ENCODE measurements at regions not wholly inside any gene's neighbourhood (a gene's known extent, or its start where the extent isn't known, plus 50 kb on each side); places are given as distances from the start of the nearest gene placed in this dataset.
A peak's percentile ranks its signal among the peaks of the same experiment; 100 is the strongest.

DNA sequence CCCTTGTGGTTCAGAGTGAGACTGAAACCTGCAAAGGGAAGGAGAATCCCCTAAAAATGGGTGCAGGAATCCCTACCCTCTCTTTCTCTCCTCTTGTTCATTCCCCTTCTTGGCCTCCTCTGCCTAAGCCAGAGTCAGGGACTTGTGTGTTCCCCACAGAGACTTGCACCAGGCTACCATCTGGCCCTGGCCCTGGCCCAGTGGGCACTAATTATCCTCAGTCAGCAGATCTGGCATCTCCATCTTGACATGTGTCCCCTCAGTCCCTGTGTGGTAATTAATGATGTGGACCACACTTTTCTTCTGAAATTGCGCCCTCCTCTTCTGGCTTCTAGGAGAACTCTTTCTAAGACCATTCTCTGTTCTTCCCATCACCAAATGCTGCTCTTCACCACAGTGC lies 354.4 kb downstream of the SETD4 start:
- H3K9me3 ChIP-seq, result no peaks in the 10 kb centered on the region
- intact Hi-C loops (cut with DNase I), result no loop called here
- no peaks in the 10 kb centered on the region for H3K27me3 ChIP-seq
- no peak for TF ChIP-seq POLR2A (IDR thresholded peaks at IDR 0.05)
- TF ChIP-seq, protein P1, sequence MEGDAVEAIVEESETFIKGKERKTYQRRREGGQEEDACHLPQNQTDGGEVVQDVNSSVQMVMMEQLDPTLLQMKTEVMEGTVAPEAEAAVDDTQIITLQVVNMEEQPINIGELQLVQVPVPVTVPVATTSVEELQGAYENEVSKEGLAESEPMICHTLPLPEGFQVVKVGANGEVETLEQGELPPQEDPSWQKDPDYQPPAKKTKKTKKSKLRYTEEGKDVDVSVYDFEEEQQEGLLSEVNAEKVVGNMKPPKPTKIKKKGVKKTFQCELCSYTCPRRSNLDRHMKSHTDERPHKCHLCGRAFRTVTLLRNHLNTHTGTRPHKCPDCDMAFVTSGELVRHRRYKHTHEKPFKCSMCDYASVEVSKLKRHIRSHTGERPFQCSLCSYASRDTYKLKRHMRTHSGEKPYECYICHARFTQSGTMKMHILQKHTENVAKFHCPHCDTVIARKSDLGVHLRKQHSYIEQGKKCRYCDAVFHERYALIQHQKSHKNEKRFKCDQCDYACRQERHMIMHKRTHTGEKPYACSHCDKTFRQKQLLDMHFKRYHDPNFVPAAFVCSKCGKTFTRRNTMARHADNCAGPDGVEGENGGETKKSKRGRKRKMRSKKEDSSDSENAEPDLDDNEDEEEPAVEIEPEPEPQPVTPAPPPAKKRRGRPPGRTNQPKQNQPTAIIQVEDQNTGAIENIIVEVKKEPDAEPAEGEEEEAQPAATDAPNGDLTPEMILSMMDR (IDR thresholded peaks at IDR 0.05), result no peak
- no peaks in the 10 kb centered on the region for H3K36me3 ChIP-seq
- DNase-seq, result no peak
- H3K4me3 ChIP-seq (replicated peaks in 1 of 3), result no peak overlapping the region
- WGBS, 2 donors, result 95 to 100% methylated on average over 1 of the region's 1 CpG
- no peaks in the 10 kb centered on the region for H3K4me1 ChIP-seq
- no peak overlapping the region for H3K27ac ChIP-seq

DNA sequence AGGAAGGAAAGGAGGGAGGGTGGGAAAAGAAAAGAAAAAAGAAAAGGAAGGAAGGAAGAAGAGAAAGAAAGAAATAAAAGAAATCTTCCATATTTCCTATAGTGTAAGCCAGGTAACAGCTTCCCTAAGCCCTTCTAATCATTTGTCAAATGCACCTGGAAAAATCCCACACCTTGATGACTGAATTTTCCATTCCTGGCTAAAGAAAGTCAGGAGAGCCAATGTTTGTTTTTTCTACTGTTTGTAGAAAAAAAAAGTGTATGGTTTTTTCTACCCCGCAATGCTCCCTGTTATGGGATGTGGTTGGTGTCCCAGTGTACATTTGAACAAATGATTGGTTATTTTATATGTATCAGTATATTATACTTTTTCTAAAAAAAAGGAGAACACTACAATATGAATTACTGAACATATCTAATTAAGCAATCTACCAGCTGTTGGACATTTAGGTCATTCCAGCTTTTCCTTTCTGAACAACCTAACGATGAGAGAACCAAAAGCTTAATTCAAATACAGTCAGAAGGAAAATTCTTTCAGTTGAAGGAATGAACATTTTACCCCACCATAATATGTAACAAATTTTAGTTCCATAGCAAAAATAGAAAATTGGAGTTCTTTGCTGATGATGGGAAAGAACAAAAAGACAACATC lies 355.0 kb downstream of the SETD4 start:
- DNase-seq, result no peak
- intact Hi-C loops (cut with DNase I), result no loop called here
- Histone ChIP-seq H3K36me3 (no peaks in the 10 kb centered on the region), H3K4me3 (replicated peaks in 1 of 3) (no peak overlapping the region), H3K9me3 (no peaks in the 10 kb centered on the region), H3K27me3 (no peaks in the 10 kb centered on the region), H3K4me1 (no peaks in the 10 kb centered on the region), H3K27ac (no peak overlapping the region)
- TF ChIP-seq, protein P1 (IDR thresholded peaks at IDR 0.05), result no peak
- TF ChIP-seq POLR2A (IDR thresholded peaks at IDR 0.05), result no peak
- WGBS, 2 donors, result 94 to 95% methylated on average over 2 of the region's 2 CpGs

DNA sequence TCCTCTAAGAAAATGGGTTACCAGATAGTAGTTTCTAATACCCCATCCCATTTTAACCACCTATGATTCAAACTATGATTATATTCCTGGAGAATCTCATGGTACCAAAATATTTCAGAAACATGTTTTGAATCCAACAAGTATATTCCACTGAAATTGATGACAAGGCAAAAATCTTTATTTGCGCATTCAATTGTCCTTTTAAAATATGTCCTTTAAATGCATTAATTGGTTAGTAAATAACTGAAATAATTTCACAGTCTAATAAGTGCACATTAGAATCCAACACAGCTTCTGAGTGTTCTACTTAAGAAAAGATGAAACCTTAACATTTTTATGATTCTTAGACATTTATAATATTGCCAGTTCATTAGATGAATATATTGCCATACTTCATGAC lies 356.6 kb downstream of the SETD4 start:
- intact Hi-C loops (cut with DNase I), result no loop called here

DNA sequence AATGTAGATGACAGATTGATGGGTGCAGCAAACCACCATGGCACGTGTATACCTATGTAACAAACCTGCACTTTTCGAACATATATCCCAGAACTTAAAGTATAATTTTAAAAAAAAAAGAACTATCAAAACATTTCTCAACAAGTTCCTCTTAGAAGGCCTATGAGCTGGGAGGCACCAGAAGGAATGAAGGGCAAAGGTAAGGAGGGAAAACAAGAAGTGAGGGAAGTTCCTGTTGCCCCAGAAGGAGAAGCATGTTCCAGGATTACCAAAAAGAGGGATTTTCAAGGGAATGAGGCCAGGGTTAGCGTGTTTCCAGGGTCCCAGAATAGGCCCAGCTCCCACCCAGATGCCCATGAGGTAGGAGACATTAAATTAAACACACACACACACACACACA lies 361.0 kb downstream of the SETD4 start:
- H3K27me3 ChIP-seq, result no peaks in the 10 kb centered on the region
- peaks cover 30 to 47% of the 10 kb centered on the region in 2 donors for H3K4me1 ChIP-seq
- intact Hi-C loops (cut with DNase I), result no loop called here
- H3K36me3 ChIP-seq, result no peaks in the 10 kb centered on the region
- H3K9me3 ChIP-seq, result no peaks in the 10 kb centered on the region
- H3K4me3 ChIP-seq (replicated peaks in 1 of 3), result no peak overlapping the region
- no peak for DNase-seq
- WGBS, 2 donors, result 81 to 82% methylated on average over 3 of the region's 3 CpGs
- TF ChIP-seq, protein P1 (IDR thresholded peaks at IDR 0.05), result no peak
- no peak for TF ChIP-seq POLR2A (IDR thresholded peaks at IDR 0.05)
- H3K27ac ChIP-seq, result no peak overlapping the region

More for the DNA sequence above, 356.6 kb downstream of the SETD4 start:
- no peak overlapping the region for H3K4me3 ChIP-seq (replicated peaks in 1 of 3)
- H3K36me3 ChIP-seq, result no peaks in the 10 kb centered on the region
- H3K9me3 ChIP-seq, result no peaks in the 10 kb centered on the region
- H3K27ac ChIP-seq, result no peak overlapping the region
- TF ChIP-seq POLR2A (IDR thresholded peaks at IDR 0.05), result no peak
- TF ChIP-seq, protein P1 (IDR thresholded peaks at IDR 0.05), result no peak
- H3K4me1 ChIP-seq, result peaks cover 4 to 10% of the 10 kb centered on the region in 2 donors
- no peak for DNase-seq
- WGBS, 2 donors, result 98 to 100% methylated on average over 1 of the region's 1 CpG
- no peaks in the 10 kb centered on the region for H3K27me3 ChIP-seq

GRCh38 chr21:35697321-35697808 lies 363.0 kb downstream of the SETD4 start:
- H3K27me3 ChIP-seq, result no peaks in the 10 kb centered on the region
- DNase-seq, result peak; percentile 95 to 96
- TF ChIP-seq, protein P1 (IDR thresholded peaks at IDR 0.05), result no peak
- TF ChIP-seq POLR2A (IDR thresholded peaks at IDR 0.05), result no peak
- peaks cover 46 to 63% of the 10 kb centered on the region in 2 donors for H3K4me1 ChIP-seq
- no peaks in the 10 kb centered on the region for H3K9me3 ChIP-seq
- H3K27ac ChIP-seq, result peak overlapping the region; percentile 1 to 70 (median 34)
- WGBS, 2 donors, result 2 to 5% methylated on average over 3 of the region's 3 CpGs
- no peak overlapping the region for H3K4me3 ChIP-seq (replicated peaks in 1 of 3)
- intact Hi-C loops (cut with DNase I), result no loop called here
- H3K36me3 ChIP-seq, result no peaks in the 10 kb centered on the region

All from thyroid gland (tissue), 4 donors.